ENCODE measurements at regions not wholly inside any gene's neighbourhood (a gene's known extent, or its start where the extent isn't known, plus 50 kb on each side); places are given as distances from the start of the nearest gene placed in this dataset.

- Mint-ChIP-seq H3K4me3 (no peak overlapping the region), H3K9me3 (no peaks in the 10 kb centered on the region), H3K4me1 (peaks cover 34% of the 10 kb centered on the region), H3K36me3 (ENCODE audit: low read depth) (no peaks in the 10 kb centered on the region), H3K27me3 (ENCODE audit: insufficient read depth, low read depth, poor library complexity) (no peaks in the 10 kb centered on the region), H3K27ac (no peak overlapping the region)
- H2AFZ ChIP-seq = peak overlapping the region; percentile 63; the same call in 1 of the 2 replicates
- no peaks in the 10 kb centered on the region for H3K9me2 ChIP-seq (ENCODE audit: insufficient read depth)
- no peak for ATAC-seq
- TF ChIP-seq ZNF462 (CRISPR knock-in tag; IDR thresholded peaks at IDR 0.05) = no peak
- TF ChIP-seq EZH2phosphoT487 (IDR thresholded peaks at IDR 0.05; ENCODE audit: unreplicated experiment) = no peak
- TF ChIP-seq STAT1 (IDR thresholded peaks at IDR 0.05; ENCODE audit: unreplicated experiment) = no peak
- no peak for TF ChIP-seq EZH2 (IDR thresholded peaks at IDR 0.05; ENCODE audit: low read depth, unreplicated experiment)
- TF ChIP-seq POLR2AphosphoS5 (IDR thresholded peaks at IDR 0.05; ENCODE audit: low read depth) = no peak
- TF ChIP-seq JUNB (IDR thresholded peaks at IDR 0.05; ENCODE audit: unreplicated experiment) = no peak
- TF ChIP-seq ZNF331 (CRISPR knock-in tag; IDR thresholded peaks at IDR 0.05; ENCODE audit: low read depth) = no peak
- TF ChIP-seq ETS1 (IDR thresholded peaks at IDR 0.05) = no peak
- TF ChIP-seq ZNF114 (CRISPR knock-in tag; IDR thresholded peaks at IDR 0.05) = no peak
- no peak for TF ChIP-seq CREB1 (CRISPR knock-in tag; IDR thresholded peaks at IDR 0.05; ENCODE audit: low read depth)
- no peak for TF ChIP-seq REST (IDR thresholded peaks at IDR 0.05; ENCODE audit: unreplicated experiment)
- no peak for TF ChIP-seq CTCF (conservative IDR thresholded peaks at IDR 0.05; ENCODE audit: low read depth in 2 of 2)
- no peak for TF ChIP-seq NANOG (IDR thresholded peaks at IDR 0.05; ENCODE audit: borderline replicate concordance)
- peaks cover 14% of the 10 kb centered on the region for H3K4me1 ChIP-seq (ENCODE audit: insufficient read depth)
- no peak overlapping the region for H3K27ac ChIP-seq (ENCODE audit: low read depth)
- no peaks in the 10 kb centered on the region for H4K20me1 ChIP-seq (replicated peaks; ENCODE audit: insufficient read depth)
- no peaks in the 10 kb centered on the region for H3K36me3 ChIP-seq (ENCODE audit: insufficient read depth)
- peak overlapping the region; percentile 26; the same call in 1 of the 2 replicates for H3K4me2 ChIP-seq
- no peaks in the 10 kb centered on the region for H3K79me2 ChIP-seq (replicated peaks; ENCODE audit: insufficient read depth)
- no peaks in the 10 kb centered on the region for H3F3A ChIP-seq (replicated peaks; ENCODE audit: low read depth)
- H3K4me3 ChIP-seq = no peak overlapping the region
- DNase-seq (ENCODE audit: low spot score) = no peak
- no peaks in the 10 kb centered on the region for H3K27me3 ChIP-seq (ENCODE audit: insufficient read depth)
These were observed 104.9 kb downstream of the CHIC2 start for GRCh38 chr4:53959343-53960120.

All from GM23338 (cell line).